ENCODE measurements at regions not wholly inside any gene's neighbourhood (a gene's known extent, or its start where the extent isn't known, plus 50 kb on each side); places are given as distances from the start of the nearest gene placed in this dataset.
"Not testable (repeated sequence)": the region's sequence is repeated elsewhere in the genome, so short reads cannot be mapped to it uniquely, and the experiment has no call there.

GRCh38 chr5:17129093-17129849 is 88.2 kb upstream of the BASP1 start:
- DNase-seq: no peak

GRCh38 chr5:17130302-17130701 is 87.1 kb upstream of the BASP1 start:
- not testable (repeated sequence) for DNase-seq

GRCh38 chr5:17132444-17133083 is 84.9 kb upstream of the BASP1 start:
- DNase-seq: no peak

- no peak for DNase-seq
Observed at GRCh38 chr5:17135050-17135449, 82.4 kb upstream of the BASP1 start.

- DNase-seq: no peak
Observed at GRCh38 chr5:17143335-17143734, 74.1 kb upstream of the BASP1 start.

GRCh38 chr5:17146280-17146841 is 71.1 kb upstream of the BASP1 start:
- DNase-seq: no peak

- DNase-seq: no peak
Observed at GRCh38 chr5:17147170-17147569, 70.3 kb upstream of the BASP1 start.

- no peak for DNase-seq
Observed at GRCh38 chr5:17147617-17148016, 69.8 kb upstream of the BASP1 start.

DNA sequence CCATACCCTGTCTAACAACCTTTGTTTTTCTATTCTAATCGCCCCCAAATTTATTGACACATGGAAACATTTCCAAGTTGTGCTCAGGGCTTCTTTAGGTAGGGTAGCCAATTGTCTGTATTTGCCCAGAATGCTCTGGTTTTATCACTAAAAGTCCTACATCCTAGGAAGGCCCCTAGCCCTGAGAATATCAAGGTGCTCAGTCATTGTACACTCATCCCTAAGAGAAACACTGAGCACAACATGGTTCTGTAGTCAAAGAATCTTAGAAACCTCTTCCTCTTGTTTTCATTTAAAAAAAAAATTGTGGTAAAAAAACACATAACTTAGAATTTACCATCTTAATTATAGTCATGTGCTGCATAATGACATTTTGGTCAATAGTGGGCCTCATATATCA is 69.0 kb upstream of the BASP1 start:
- DNase-seq: no peak

DNA sequence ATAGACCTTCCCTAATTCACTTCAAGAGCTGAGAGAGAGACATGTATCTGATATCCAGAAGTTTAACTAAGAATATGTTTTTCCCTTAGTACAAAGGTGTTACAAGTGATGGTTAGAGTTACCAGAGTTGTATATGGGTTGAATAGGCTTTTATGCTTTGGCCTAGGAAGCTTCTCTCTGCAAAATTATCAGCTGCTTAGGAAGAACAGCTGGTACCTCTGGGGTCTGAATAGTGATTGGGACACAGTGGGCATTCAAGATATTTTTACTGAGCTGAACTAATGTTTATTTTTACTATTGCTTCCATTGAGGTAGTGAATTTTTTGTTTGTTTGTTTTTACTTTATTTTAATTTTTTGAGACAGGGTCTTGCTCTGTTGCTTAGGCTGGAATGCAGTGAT is 67.6 kb upstream of the BASP1 start:
- DNase-seq: no peak

DNA sequence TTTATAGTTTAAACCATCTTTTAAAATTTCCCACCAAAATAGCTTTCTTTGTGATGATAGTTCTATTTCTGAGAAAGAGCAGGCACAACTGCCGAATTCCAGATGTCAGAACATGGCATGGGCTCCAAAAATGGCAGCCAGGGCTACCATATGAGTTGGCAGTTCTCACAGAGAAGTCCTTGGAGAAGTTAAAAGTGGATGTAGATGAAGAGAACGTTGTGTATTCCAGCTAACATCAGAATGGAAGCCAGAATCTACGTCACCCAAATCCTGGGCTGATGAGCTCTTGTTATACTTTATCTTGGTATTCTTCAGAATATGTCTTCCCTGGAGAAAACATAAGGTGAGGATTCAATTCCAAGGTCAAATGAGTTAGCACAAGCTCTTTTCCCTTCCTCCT is 66.9 kb upstream of the BASP1 start:
- DNase-seq: no peak

- no peak for DNase-seq
Observed at GRCh38 chr5:17151686-17152085, 65.7 kb upstream of the BASP1 start.

DNA sequence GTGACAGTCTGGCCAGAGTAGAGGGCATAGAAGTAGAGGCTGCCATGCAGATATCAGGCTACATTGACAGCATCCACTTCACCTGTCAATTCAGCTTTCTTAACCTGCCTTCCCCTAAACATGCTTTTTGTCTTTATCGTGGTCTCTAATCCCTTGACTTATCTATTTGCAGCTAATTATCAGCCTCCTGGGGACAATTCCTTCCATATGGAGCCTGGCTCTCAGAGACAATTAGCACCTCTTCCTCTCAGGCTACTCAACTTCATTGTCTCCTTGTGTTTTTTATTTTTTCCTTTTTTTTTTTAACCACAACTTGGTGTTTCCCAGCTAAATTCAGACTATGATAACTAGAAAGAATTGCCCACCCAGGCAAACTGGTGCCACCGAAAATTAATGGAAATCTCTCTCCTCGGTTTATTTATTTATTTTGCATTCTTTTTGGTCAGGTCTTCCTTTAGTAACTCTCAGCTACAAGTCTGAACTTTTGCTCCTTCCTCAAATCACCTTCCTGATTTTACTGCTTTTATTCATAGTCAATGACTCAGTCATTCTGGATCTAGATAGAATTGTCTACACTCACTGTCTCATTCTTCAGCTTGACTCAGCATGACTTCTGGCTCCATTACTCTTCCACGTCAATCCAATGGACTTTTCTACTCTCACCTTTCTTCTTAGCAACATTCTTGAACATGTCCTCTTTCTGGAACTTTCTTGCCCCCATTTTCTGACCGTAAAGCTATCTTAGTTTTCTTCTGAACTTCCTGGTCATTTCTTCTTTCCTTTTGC is 63.0 kb upstream of the BASP1 start:
- no peak for DNase-seq

DNA sequence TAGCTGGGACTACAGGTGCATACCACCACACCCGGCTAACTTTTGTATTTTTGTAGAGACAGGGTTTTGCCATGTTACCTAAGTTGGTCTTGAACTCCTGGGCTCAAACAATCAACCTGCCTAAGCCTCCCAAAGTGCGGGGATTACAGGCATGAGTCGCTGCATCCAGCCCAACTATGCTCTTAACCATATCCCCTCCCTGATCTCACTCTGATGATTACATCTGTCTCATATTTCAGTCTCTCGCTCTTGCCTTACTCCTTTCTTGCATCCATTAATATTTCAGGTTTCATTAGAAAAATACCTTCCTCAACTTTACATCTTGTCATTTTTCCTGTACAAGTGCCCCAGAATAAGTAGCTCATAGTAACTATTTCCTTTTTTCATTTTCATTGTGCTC is 61.0 kb upstream of the BASP1 start:
- DNase-seq: no peak

DNA sequence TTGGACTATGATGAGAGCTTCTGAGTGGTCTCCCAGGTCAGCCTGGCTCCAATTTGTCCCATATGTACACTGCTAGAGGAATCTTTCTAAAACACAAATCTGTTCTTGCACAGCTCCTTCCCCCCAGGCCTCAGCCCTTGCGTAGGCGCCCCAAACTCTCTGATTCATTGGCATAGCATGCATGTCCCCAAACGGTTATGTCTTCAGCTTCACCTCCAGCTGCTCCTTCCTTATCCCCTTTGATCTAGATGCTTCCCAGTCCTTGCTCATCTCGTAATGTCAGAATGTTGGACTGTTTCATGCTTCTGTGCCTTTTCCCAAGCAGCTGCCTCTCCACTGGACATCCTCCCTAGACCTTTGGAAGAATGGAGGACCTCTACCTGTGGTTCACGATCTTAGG is 60.1 kb upstream of the BASP1 start:
- no peak for DNase-seq

GRCh38 chr5:17157916-17158529 is 59.4 kb upstream of the BASP1 start:
- no peak for DNase-seq

DNA sequence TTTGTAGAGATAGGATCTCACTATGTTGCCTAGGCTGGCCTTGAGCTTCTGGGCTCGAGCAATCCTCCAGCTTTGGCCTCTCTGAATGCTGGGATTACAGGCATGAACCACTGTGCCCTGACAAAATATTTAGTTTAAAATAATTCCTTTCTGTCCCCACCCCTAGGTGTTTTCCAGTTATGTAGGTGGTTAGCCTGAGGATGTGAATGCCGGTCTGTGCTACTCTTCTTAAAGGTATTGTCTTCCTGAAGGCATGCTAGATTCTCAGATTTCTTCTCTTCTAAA is 56.7 kb upstream of the BASP1 start:
- no peak for DNase-seq

DNA sequence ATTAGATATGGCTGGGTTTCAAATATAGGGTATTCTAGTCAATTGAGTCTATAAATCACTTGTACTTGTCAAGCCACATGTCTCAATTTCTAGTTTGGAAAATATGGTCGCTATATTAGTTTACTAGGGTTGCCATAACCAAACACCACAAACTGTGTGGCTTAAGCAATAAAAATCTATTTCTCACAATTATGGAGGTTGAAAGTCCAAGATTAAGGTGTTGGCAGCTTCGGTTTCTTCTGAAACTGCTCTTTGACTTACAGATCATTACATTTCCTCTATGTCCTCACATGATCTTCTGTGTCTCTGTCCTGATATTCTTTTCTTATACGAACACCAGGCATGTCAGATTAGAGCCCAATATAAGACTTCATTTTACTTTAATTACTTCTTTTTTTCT is 55.8 kb upstream of the BASP1 start:
- DNase-seq: no peak

DNA sequence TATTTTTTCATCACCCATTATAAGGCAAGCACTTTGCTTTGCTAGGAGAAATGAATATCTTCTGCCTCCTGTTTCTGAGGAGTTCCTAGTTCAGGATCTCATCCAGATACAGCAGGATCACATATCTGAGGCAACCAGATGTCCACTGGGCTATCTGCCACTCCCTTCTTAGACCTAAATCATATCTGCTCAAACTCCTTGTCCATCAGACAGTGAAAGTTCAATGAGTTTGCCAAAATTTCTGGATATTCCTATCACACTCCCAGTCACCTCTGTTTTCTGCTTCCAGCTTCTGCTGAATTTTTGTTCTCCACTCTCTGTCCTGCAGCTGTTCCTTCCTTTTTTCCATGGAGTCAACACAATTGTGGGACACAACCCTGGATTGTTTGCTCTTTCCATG is 54.2 kb upstream of the BASP1 start:
- no peak for DNase-seq

DNA sequence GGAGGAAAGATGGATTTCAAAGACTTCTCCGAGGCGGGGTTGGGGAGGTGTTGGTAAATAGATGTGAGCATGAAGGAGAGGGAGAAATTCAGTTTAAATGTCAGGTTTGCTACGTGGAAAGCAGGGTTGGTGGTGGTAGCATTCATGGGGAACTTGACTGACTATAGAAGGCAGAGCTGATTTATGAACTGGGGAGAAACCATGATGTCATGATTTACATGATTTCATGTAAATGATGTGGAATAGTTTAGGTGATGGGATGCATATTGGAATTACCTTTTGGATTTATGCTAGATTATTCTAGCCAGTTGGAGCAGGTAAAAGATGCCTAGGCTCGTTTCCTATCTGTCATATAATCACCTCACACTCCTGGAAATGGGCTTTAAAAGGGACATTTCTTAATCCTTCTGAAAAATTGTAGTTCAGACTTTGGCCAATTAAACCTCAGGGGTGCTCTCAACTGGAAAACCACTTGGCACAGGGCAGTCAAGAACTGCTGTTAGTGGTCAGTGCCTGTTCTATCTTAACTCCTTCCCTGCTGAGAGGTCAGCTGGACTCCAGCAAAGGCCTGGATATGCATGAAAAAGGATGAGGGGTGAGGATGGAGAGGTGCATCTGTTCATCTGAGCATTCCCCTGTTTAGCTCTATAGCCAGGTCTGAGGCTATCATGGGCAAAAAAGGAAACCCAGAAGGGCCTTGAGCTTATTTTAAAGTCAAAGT is 50.1 kb upstream of the BASP1 start:
- DNase-seq: no peak
